Lower leg skin (tissue), 4 donors: ENCODE measurements at regions not wholly inside any gene's neighbourhood (a gene's known extent, or its start where the extent isn't known, plus 50 kb on each side); places are given as distances from the start of the nearest gene placed in this dataset.
A peak's percentile ranks its signal among the peaks of the same experiment; 100 is the strongest.

Source experiments
- DNase-seq, 2 donors: peaks; one replicate each; pipeline ENCODE4 v3.0.0-alpha.2; 2019; ENCODE audit warnings: low spot score in 2 of 2
- H3K4me3 ChIP-seq: fragments of 200-600 bp; sonication (generic); 2 replicates; pipeline ENCODE4 v1.5.1; 2017; ENCODE audit warnings: mild to moderate bottlenecking, low read depth; ENCODE audit not compliant: poor library complexity, severe bottlenecking
- POLR2A ChIP-seq, 2 donors: fragments of 450-650 bp; IDR thresholded peaks; one replicate each; pipeline ENCODE4 v1.6.1; 2016 to 2017; ENCODE audit warnings: antibody characterized with exemption in 2 of 2, mild to moderate bottlenecking in 1 of 2, moderate library complexity in 1 of 2
- WGBS, 2 donors: methylation state at CpG; one replicate each; pipeline ENCODE4 v1.1.5; 2018; 5-methylcytosine and 5-hydroxymethylcytosine counted together
- intact Hi-C: fragments of 100-400 bp; cut with DNase I; formaldehyde crosslinking; loops from one replicate; pipeline ENCODE4 v1.15.0; 2023; ENCODE audit warnings: low total_unique reads
- TF ChIP-seq, protein P1 (sequence below), 3 donors: fragments of 450-650 bp; IDR thresholded peaks; one replicate each; pipeline ENCODE4 v1.5.1; 2016; ENCODE audit warnings: antibody characterized with exemption in 3 of 3, mild to moderate bottlenecking in 3 of 3, moderate library complexity in 2 of 3

DNA sequence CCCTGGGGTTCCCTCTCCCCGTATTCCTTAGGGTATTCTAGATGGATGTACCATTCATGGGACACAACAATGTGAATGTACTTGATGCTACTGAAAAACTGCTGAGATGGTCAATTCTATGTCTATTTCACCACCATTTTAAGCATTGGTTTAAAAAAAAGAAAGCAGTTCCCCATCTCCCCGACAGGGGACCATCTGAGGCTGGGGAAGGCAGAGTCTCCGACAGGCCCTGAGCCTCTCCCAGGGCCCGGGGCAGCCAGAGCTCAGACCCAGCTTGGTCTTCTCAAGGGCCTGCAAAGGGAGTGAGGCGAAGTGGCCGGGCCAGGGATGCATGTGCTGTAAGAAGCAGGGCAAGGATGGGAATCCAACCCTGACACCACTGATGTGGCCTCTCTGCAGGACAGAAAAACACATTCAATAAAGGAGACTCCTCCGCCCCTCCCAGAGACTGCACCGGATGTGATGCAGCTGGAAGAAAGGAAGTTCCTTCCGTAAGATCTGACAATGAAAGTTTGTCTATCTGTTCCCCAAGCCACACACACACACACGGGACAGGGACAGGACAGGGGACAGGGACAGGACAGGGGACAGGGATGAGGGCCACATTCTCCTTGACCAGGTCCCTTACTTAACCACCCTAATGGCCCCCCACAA is 234.1 kb downstream of the BCL11B start:
- DNase-seq, result peak in 1 of 2 donors; percentile 85
- no peak for TF ChIP-seq POLR2A (IDR thresholded peaks at IDR 0.05)
- TF ChIP-seq, protein P1, sequence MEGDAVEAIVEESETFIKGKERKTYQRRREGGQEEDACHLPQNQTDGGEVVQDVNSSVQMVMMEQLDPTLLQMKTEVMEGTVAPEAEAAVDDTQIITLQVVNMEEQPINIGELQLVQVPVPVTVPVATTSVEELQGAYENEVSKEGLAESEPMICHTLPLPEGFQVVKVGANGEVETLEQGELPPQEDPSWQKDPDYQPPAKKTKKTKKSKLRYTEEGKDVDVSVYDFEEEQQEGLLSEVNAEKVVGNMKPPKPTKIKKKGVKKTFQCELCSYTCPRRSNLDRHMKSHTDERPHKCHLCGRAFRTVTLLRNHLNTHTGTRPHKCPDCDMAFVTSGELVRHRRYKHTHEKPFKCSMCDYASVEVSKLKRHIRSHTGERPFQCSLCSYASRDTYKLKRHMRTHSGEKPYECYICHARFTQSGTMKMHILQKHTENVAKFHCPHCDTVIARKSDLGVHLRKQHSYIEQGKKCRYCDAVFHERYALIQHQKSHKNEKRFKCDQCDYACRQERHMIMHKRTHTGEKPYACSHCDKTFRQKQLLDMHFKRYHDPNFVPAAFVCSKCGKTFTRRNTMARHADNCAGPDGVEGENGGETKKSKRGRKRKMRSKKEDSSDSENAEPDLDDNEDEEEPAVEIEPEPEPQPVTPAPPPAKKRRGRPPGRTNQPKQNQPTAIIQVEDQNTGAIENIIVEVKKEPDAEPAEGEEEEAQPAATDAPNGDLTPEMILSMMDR (IDR thresholded peaks at IDR 0.05), result no peak
- WGBS, 2 donors, result 53 to 77% methylated on average over 5 to 10 of the region's 10 CpGs
- intact Hi-C loops, result no loop called here
- H3K4me3 ChIP-seq, result no peak overlapping the region

DNA sequence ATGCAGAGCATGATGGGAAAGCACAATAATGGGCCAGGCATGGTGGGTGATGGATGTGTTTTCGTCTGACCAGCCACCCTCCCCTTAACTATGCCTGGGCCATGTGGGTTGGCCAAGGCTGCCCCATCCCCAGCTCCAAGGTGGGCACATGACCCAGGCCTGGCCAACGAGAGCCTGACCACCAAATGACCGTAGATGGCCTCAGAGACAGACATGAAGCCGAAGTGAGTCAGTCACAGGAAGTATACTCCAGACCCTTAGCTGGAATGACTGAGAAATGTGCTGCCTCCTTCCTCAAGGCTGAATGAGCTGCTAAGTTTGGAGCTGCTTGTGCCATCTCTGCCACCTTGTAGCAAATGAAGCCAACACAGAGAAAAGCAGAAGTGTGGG is 233.6 kb downstream of the BCL11B start:
- TF ChIP-seq, protein P1 (IDR thresholded peaks at IDR 0.05), result no peak
- no peak for TF ChIP-seq POLR2A (IDR thresholded peaks at IDR 0.05)
- H3K4me3 ChIP-seq, result no peak overlapping the region
- intact Hi-C loops, result no loop called here
- 63 to 64% methylated on average over 4 of the region's 4 CpGs for WGBS, 2 donors
- DNase-seq, result peak in 1 of 2 donors; percentile 76

DNA sequence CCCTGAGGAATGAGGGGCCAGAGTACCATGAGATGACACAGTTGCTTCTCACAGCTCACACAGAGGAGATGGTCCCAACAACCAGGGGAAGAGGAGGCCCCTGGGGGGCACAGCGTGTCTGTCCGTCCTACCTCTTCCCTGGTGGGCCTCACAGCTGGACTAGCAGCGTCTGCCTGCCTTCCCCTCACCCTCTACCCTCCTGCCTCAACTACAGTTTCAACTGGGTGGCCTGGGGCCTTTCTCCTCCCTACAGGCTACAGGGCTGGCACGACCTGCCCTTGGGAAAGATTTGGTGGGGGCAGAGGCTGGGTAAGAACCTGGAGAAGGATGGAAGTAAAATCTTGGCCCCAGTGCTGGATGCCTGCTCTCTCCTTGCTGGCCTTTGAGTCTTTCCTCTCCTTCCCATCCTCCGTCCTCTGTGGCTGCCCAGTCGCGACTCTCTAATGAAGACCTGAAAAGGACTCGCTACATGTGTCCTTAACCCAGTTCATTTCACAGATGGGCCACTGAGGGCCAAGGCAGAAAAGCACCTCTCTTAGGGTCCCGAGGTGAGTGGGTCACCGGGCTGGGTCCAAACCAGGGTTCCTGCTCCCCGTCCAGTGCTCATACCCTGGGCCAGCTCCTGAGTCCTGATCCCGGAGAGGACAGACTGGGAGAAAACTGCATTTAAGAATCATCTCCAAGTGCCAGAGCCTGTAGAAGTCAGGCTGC is 232.5 kb downstream of the BCL11B start:
- no peak overlapping the region for H3K4me3 ChIP-seq
- 88 to 91% methylated on average over 10 to 12 of the region's 12 CpGs for WGBS, 2 donors
- DNase-seq, result peak in 1 of 2 donors; percentile 80
- TF ChIP-seq POLR2A (IDR thresholded peaks at IDR 0.05), result no peak
- TF ChIP-seq, protein P1 (IDR thresholded peaks at IDR 0.05), result no peak
- intact Hi-C loops, result no loop called here

DNA sequence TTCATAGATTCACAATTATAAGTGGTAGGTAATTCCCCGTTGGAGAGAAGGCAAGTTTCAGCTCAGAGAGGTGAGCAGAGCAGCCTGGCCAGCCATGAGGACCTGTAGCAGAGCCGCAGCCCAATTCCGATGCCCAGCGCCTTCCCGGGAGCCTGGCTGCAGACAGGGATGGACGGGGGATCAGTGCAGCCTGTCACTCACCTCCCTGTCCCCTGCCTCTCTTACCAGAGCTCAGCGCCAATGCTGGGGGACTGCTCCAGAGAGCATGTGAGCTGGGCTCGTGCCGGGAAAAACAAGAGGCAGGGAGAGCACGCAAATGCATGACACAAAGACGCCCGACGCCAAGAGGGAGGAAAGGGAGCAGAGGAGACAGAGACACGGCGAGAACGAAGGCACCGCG is 231.9 kb downstream of the BCL11B start:
- TF ChIP-seq POLR2A (IDR thresholded peaks at IDR 0.05), result no peak
- WGBS, 2 donors, result 83 to 90% methylated on average over 18 of the region's 18 CpGs

DNA sequence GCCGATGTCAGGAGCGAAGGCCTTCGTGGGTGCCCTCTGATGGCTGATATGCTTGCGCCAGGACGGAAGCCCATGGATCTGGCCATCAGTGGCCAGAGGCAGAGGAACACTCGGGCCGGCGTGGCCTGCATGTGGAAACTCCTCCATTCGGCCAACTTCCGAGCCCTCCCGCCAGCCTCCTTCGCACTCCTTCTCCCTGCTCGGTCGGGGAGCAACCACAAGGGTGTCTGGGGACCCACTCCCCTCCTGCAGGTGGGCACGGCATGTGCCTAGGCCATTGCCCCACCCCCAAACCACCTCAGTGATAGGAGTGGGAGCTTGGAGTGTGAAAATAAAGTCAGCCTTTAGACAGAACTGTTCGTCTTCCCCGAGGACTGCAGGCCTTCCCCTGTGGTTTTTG is 231.3 kb downstream of the BCL11B start:
- intact Hi-C loops, result no loop called here
- peak in 1 of 2 donors; percentile 80 for DNase-seq
- WGBS, 2 donors, result 90 to 91% methylated on average over 17 of the region's 17 CpGs
- TF ChIP-seq POLR2A (IDR thresholded peaks at IDR 0.05), result no peak
- no peak overlapping the region for H3K4me3 ChIP-seq

More for the DNA sequence above, 231.9 kb downstream of the BCL11B start:
- H3K4me3 ChIP-seq, result no peak overlapping the region
- intact Hi-C loops, result no loop called here
- DNase-seq, result peak in 1 of 2 donors; percentile 67

DNA sequence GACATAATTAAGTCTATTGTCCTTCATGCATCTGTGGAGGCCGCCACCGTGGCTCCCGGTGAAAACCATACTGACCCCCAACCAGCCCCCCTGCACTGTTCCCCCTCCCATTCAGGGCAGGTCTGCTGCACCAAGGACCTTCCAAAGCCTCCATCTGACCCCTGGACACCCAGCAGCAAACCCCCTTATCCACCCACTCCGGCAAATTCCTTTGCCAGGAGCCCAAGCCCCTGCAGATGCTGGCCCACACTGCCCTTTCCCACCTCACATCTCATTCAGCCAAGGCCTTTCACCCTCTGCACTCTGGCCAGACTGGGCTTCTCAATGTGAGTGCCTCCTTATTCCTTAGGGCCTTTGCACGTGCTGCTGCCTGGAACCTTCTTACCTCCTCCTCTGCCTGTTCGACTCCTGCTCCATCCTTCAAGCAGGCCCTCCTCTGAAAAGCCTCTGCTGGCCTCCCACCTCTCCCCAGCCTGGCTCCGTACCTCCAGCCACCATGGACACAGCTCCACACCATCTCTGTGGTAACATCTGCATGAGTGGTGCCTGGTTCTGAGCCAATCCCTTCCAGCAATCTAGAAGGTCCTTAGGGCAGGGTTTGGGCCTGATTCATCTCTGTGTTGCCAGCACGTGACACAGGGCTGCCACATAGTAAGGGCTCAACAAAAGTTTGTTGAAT is 230.7 kb downstream of the BCL11B start:
- 84 to 87% methylated on average over 8 of the region's 8 CpGs for WGBS, 2 donors
- H3K4me3 ChIP-seq, result no peak overlapping the region
- TF ChIP-seq, protein P1 (IDR thresholded peaks at IDR 0.05), result no peak
- TF ChIP-seq POLR2A (IDR thresholded peaks at IDR 0.05), result no peak
- DNase-seq, result peak in 1 of 2 donors; percentile 74
- intact Hi-C loops, result no loop called here
